Limb (tissue), 2 donors: ENCODE measurements at regions not wholly inside any gene's neighbourhood (a gene's known extent, or its start where the extent isn't known, plus 50 kb on each side); places are given as distances from the start of the nearest gene placed in this dataset.

Source experiments
- DNase-seq, 2 donors: peaks; one replicate each; pipeline ENCODE4 v3.0.0-alpha.2; 2016; ENCODE audit errors: extremely low spot score in 2 of 2

DNA sequence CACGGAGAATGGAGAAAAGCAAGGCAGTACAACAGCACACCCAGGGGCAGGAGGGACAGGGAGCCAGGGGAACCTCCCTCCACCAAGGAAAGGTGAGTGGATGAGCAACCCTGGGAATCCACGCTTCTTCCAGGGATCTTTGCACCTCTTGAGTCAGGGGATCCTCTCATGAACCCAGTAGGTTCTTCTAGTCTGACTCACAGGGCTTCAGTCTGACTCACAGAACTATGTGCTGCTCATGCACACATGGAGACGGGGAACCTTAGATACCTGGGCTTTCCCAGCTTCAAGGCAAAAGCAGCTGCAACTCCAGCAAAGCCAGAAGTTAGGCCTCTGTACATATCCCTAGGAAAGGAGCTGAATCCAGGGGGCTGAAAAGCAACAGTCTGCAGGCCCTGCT, 1021.4 kb upstream of the TENM4 start:
- DNase-seq, result no peak

DNA sequence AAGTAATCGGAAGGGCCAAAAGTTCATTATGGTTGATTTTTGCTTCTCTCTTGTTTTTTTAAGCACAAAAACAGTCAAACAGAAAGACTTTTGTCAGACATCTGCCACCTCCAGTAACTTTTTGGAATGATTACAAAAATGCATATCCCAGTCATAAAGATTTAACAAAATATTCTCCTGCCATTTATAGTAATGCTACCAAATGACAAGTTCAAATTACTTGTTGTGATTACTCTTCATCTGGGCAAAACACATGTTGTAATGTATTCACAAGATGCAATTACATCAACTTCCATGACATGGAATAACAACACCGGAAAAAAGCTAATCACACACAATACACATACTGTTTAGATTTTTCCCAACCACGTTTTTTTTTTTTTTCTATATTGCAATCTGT, 1017.5 kb upstream of the TENM4 start:
- DNase-seq, result no peak

DNA sequence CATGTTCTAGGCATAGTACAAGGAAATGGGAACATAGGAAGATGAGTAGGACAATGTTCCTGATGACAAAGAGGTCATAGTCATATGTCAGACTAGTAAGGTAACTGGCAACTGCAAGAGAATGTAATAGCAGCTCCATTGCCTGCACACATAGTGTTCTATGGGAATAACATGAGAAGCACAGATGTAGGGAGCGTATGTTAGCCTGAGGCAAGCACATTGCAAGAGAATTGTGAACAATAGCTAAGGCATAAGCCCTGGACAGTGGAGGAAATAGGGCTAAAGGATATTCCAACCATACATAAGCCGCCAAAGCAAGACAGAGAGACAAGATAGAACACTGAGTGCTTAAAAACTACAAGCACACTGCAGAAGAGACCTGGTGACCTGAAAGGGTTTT, 1017.0 kb upstream of the TENM4 start:
- DNase-seq, result no peak

DNA sequence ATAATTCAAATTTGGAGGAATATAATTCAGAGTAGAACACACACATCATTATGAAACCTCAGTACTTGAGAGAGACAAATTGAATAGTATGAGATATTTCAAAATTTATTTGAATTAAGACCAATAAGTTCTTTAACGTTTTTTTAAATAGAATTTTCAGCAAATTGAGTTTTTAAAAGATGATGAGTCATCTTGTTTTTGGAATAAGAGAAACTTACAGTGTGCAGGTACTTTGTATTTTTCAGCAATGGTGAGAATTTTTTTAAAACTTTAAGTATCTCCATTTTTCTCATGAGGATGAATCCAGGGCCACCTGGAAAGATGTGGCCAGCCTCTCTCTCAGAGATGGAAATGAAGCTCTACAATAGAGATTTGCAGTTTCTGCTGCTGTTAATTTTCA, 1015.0 kb upstream of the TENM4 start:
- DNase-seq, result no peak

DNA sequence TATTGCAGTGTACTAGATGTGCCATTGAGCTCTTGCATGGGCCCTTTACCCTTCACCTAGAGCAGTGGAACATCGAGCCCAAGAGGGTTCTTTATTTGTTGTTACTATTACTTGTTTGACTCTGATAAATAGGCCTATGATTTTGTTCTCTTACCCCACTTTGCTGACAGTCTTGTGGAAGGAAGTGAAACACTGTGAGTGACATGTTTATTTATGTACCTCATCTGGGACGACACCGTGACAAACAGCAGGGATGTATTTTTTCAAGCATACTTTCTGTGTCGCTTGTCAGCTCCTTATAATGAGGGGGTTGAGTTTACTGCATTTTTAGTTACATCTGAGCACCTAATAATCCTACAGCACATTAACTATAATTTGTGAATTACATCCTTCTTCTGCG, 1010.3 kb upstream of the TENM4 start:
- no peak for DNase-seq

DNA sequence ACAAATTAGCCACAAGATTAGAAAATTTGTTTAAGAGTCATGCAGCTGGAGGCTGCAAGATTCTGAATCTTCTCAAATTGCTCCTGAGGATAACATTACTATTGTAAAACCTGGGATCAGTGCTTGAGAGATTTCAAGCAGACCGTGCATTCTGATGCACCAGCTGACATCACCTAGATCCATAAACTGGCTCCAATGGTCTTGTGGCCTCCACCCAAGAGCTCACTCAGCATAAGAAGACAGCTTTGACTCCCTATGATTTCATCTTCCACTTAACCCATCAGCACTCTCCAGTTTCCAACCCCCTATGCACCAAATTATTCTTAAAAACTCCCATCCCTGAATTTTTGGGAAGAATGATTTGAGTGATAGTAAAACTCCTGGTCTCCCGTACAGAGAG, 1007.9 kb upstream of the TENM4 start:
- no peak for DNase-seq

DNA sequence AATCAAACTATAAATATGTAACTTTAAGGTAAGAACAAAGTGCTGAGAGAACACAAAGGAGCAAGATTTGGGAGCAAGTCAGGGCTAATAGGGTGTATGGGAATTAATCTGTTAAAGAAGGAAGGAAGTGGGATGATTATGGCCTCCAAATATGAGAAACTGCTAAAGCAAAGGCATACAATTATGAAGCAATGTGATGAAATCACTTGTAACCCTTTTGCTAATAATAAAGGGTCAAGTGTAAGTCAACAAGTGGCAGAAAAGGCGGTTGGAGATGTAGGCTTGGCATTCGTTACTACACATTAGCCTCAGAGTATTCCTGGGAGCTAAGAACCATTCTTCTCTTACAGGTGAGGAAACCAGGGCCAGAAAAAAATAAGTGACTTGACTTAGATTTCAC, 1002.3 kb upstream of the TENM4 start:
- DNase-seq, result no peak

DNA sequence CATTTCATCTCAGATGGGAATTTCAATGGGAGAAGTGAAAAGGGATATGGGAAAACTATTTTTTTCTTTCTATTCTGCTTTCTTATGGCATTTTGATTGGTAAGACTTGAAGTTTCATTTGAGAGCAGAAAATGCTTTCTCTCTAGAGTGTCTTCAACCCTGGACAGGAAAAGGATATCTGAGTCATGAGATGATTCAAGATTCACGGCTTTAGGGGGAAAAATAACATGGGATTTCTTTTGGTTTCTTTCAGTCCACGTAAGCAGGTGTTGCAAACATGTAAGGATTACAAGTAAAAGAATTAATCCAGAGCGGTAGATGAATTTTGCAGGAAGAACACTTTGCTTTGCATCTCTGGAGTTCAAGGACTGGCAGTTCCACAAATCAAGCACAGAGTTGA, 1001.0 kb upstream of the TENM4 start:
- no peak for DNase-seq

DNA sequence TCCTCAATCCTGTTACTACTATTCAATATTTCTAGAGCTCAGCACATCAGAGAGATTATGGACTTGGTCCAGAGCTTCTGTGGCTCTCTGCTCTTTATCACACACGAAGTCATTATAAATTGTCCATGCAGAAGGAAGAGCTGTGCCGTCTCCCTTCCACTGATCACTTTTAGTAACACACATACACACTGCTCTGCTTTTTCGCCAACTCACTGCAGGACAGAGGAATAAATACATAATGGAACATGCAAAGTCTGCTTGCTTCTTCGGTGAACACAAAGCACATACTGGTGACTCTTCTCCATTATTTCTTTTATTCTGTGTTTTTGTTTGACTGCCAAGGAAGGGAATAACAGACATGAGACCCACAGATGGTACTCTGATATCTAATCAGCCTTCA, 1000.0 kb upstream of the TENM4 start:
- DNase-seq, result no peak

DNA sequence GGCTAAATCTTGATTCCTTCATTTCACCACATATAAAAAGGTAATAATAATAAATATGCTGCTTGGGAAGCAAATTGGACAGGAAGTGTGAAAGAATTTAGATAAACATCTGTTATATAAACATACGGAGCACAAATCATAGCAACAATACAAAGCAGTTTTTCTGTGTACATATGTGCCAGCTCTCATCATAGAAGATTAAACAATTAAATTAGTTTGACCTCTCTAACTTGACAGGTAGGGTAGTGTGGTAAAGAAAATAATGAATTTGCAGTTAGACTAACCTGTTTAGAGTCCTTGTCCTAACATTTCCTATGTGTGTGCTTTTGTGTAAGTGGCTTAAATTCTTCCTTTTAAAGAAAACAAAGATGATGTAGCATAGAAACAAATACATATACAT, 995.7 kb upstream of the TENM4 start:
- DNase-seq, result no peak

DNA sequence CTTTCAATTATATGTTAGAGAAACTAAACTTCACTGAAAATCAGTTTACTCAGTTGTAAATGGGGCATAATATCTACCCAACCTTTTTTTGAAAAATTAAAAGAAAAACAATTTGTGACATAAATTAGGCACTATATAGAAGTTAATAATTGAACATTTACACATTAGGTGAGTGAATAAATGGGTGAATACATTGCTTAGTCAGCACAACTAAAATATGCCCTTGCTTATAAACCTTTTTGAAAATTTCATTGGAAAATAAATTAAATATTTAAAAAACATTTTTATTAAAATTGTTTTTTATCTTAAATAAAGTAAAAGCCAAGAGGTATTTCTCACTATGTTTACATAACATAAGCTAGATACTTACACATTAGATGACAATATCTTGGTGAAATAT, 994.5 kb upstream of the TENM4 start:
- DNase-seq, result no peak

DNA sequence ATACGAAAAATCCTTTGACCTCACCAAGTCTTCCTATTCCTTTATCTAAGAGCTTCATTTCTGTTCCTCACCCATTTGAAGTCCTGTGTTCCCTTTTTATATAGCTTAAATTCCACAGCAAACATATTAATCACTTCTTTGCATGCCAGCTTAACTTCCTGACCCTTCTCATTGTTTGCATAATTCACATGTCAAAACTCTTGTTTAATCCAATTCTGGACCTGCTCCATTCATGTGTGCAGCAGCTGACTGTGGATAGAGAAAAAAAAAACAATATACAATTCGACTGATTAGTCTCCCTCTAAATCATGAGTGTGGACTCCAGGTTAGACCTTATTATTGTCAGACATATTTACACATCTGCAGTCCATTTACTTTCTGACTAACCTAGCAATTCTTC, 991.2 kb upstream of the TENM4 start:
- no peak for DNase-seq

DNA sequence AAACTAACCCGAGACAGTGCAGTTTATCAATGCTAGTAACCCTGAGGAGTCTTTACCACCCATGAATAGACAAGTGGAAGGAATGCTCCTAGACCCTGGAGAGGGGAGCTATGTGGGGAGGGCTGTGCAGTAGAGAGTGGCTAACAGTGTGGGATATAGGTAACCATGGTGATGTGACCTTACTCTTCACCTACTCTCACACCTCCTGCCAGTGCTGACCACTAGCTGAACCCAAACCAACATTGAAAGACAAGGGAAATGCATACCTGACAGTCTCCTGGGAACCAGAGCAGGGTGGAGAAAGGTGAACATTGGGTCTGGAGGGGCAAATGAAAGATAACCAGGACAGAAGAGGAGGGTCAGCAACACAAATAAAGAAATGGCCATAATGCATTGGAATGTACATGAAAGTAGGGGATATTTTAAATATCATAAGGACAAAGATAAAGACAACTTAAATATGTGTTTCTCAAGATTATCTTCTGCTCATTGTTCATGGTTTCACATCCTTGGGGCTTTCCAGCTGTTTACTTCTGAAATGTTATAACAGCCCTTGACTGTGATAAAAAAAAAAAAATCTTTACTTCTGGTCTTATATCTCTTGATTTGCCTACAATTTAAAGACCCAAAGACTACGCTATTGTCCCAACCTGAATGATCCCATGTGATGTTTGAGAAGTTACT, 983.3 kb upstream of the TENM4 start:
- DNase-seq, result no peak

DNA sequence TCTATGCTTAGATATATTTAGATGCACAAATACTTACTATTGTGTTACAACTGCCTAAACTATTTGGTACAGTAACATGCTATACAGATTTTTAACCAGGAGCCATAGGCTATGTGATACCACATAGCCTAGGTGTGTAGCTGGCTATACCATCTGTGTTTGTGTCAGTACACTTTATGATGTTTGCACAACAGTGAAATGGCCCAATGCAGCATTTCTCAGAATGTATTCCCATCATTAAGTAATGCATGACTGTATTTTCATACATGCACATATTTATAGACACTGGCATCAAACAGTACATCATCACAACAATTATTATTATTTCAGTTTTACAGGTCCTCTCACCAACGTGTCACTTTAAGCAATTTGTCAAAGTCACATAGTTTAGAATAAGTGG, 979.5 kb upstream of the TENM4 start:
- DNase-seq, result no peak

DNA sequence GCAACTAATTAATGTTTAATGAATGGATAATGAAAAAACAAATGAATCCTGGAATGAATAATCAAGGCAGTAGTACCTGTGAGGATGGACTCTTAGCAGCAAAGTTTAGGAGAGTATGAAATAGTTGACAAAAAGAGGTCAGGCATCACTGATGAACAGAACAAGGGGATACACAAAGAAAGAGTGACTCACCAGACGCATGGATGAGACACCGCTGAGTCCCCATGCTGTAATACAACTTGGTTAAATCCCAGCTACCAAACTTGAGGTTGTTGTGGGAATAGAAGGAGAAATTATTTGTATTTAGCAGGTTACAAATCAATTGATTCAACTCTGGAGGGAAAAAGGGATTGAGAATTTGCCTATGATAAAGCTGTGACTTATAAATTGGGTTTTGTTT, 976.9 kb upstream of the TENM4 start:
- DNase-seq, result no peak

DNA sequence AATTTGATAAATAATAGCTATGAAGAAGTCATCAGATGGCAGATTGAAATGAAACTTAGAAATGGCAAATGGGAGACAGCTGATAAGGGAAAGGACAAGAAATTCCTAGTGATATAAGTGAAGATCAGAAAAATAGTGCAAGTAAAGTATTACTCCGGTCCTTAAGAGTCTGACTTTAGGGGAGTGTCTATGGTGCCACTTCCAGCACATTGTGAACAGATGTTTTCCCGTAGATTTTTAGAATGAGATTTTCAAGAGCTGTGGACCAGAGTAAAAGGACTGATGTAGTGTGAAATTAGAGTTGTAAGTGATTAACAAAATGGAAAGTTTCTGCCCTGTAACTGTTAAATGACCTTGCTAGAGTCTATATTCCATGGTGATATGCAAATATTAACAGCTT, 974.8 kb upstream of the TENM4 start:
- no peak for DNase-seq

DNA sequence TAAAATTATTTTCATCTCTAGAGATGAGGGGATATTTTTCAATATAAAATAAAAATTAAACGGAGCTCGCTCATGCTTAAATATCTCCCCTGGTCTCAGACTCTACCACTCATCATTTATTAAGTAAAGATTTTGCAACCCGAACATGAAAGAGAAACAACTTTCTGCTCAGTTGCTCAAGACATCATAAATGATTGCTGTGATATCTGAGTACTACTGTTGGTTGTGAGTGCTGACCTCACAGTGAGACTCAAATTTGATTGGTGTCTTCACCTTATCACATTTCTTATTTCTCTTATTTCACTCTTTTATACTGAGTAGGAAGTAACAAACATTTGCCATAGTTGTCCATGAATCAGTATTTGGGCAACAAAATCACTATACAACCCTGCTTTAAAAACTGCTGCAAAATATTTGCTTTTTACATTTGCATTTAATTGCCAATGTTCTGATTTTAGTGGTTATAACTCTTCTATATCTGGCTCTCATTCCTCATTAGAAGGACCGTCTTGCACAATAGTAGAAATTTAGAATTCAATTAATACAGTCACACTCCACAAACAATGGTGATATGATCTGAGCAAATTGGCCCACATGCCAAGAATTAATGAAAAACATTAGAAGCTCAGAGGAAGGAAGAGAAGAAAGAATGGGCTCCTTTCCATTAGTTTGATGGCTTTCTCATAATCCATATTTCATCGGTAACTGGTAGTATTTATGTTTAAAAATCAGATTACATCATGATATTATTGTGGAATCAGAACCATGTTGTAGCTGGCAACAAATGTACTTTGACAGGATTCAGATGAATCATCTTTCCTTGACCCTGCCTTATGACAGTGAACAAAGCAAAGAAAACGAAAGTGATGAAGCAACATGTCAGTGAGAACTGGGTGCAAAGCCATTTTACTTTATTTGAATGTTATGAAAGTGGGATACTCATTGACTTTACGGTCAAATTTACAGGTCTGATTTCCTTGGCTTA, 973.6 kb upstream of the TENM4 start:
- DNase-seq, result no peak

DNA sequence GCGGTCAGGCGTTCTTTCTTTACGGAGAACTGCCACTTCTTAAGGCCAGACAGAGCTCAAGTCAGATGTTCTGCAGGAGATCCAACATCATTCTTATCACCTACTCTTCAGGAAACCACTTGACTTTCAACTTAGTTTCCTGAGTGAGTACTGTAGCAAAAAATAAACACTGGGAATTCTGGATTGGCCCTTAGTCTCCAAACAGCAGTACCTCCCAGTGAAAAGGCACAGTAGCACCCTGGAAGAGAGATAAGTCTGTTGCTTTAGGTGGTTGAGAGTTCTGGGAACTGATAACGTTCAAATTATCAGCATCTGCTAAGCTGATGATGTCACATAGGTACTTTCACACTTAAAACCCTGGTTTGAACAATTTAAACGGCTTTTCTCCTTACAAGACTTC, 971.8 kb upstream of the TENM4 start:
- DNase-seq, result no peak

DNA sequence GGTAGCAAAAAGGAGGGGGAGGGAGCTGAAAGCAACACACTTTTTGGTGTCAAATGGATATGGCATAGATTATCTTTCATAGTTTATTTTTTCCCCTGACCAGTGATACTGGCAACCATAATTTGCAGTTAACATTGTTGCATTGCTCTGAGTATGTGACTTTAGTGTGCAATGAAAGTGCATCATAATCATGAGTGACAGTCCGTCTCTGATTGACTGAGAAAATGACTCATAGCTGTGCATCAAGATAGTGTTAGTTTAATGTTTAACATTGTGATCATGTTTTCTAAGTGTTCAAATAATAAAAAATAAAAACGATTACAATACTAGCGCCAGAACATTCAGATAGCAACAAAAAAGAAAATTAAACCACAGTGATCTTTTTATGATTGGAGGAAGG, 952.4 kb upstream of the TENM4 start:
- no peak for DNase-seq

DNA sequence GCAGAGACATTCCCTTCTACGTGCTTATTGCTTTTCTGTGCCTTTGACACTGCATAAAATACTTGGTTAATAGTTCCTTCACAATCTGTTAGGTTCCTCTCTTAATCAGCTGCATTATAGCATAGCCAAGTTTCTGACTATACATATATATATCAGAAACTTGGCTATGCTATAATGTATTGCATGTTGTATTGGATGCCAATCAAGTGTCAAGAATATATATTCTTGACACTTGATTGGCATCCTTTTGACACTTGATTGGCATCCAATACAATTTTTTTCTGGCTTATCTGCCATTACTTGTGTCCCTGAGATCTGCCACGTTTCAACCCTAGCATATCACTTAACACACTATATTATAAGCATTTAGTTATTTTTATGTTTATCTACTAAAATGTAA, 949.7 kb upstream of the TENM4 start:
- DNase-seq, result no peak

DNA sequence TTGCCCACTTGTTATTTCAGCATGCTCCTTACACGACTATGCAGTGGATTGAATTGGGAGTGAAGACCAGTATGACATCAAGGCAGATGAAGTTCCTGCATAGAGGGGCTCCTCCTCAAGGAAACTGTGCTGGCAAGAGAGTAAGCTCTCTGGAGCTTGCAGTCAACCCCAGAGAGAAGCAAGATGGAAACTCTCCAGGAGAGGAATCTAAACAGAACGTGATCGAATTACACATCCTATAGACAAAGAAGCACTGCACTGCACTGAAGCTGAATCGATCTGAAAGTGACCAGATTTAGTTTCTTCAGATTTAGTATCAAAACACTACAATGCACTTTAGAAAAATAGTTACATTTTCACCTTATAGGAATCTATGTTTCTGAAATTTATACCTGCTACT, 947.7 kb upstream of the TENM4 start:
- DNase-seq, result no peak

DNA sequence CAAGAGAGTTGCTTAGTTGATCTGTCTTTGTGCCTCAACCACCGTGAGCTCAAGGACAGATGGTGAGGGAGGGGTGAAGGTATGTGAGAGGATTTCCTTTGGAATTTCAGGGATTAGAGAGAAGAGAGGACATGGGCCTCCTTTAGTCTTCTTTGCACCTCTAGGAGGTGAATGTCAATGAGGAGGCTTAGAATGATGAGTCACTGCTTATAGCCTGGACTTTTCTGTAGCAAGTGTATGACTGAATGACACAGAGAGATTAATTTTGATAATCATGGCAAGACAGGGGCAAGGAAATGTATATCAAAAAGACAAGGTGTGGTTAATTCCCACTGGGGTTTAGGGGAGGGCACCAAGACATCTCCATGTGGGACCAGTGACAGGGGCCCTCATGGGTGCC, 947.3 kb upstream of the TENM4 start:
- DNase-seq, result no peak

DNA sequence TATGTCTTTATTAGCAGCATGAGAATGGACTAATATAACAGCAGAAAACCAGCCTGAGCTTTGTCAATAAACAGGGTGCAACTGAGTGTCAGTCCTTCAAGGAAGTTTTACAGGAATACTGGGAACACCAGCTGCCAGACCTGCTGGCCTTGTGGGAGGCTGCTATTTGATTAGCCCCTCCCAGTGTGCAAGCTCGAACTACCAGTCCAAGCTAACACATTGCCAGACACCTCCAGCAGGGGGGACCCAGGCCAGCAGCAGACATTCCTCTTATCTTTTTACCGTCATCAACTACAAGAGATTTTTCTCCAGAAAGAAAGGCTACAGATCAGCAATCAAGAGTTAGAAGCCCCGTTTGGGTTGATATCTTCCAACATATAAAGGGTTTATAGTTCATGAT, 942.8 kb upstream of the TENM4 start:
- no peak for DNase-seq
